HG03432 (cell line): ENCODE measurements at regions not wholly inside any gene's neighbourhood (a gene's known extent, or its start where the extent isn't known, plus 50 kb on each side); places are given as distances from the start of the nearest gene placed in this dataset.
"Not testable (repeated sequence)": the region's sequence is repeated elsewhere in the genome, so short reads cannot be mapped to it uniquely, and the experiment has no call there.

Experiments used
- ATAC-seq: cut with Tn5 transposase; IDR thresholded peaks from one replicate; pipeline ENCODE4 v1.9.1; 2021; ENCODE audit warnings: mild to moderate bottlenecking, moderate library complexity; ENCODE audit not compliant: unreplicated experiment

- ATAC-seq: no peak
Measured at GRCh38 chr7:142539901-142540300, 209.4 kb upstream of the PRSS1 start.

GRCh38 chr7:142537760-142538159 lies 211.5 kb upstream of the PRSS1 start:
- ATAC-seq: no peak

DNA sequence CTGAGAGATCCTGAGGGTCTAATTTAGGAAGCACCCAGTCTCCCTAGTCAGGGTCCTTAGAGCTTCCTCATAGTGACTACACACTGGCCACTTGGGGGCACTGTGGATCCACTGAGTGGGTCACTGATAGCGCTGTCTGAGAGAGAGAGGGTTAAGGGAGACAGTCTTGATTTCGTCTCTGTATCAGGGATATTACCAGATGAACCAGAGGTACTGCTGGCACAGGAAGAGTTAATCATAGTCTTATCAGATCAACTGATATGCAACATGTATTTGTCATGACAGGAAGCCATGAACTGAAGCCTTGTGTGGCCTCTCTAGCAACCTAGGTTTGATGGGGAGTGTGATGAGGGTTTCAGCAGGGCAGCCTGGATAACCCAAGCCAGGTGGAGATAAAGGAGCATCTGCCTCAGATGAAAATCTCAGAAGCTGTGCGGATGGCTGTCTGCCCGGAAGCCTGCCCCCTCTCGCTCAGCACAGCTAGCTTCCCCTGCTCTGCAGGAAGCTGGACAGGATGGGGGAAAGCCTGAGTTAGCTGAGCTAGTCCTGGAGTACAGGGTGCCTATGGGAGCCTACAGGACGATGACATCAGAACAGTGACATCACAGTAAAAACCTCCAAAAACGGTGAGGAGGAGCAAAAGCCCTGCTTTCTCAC lies 214.0 kb upstream of the PRSS1 start:
- peak; percentile 95 for ATAC-seq

- no peak for ATAC-seq
Measured at GRCh38 chr7:142534726-142535122, 214.5 kb upstream of the PRSS1 start.

GRCh38 chr7:142533920-142534319 lies 215.4 kb upstream of the PRSS1 start:
- no peak for ATAC-seq

DNA sequence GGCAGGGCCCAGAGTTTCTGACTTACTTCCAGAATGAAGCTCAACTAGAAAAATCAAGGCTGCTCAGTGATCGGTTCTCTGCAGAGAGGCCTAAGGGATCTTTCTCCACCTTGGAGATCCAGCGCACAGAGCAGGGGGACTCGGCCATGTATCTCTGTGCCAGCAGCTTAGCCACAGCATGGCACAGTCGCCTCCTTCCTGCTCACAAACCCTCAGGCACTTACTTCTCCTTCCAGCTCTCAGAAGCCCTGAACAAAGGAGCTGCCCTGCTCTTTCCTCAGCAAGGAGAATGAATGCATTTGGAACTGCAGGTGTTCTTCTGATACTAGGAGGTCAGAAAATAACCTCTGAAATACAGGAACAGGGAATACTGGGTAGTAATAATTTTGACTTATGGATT lies 219.7 kb upstream of the PRSS1 start:
- ATAC-seq: no peak

- ATAC-seq: no peak
Measured at GRCh38 chr7:142528608-142529408, 220.5 kb upstream of the PRSS1 start.

DNA sequence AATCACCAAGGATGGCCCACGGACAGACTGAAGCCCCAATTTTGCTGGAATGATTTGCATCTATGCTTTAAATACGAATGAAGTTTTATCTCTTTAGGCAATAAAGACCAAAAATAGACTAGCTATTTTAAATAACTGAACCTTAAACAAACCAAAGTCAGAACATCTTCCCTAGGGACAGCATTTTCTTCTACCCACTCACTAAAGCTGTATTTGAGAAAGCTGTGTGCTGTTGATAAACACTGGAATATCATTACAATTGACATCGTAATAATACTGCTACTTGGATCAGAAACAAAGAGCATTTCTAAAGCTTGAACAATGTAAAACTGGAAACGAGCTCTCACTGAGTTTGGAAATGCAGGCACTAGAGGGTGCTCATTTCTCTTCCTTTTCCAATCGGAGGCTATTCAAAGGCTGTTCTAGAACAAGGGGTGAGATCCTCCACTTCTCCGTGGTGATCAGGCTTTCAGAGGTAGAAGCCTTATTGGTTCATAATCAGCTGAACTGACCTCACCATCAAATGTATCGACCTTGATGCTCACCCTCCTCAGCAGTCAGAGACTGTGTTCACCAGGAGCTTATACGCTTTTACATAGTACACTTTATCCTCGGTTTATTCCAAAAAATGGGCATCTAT lies 225.3 kb upstream of the PRSS1 start:
- no peak for ATAC-seq

DNA sequence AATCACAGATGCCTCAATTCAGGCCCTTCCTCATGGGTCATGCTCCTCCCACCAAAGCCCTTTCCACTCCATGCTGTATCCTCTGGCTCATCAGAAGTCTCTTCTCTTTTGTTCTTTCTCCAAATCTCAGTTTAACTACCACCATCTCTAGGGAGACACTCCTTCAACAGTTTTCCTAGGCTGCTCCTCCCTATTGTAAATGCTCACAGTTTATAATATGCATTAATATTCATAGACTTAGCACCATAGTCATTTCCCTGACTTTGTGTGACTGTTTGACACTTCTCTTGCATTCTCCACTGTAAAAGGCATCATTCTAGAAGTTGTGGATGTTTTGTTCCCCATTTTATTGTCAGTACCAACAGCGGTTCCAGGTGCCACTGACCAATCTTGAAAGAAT lies 226.5 kb upstream of the PRSS1 start:
- ATAC-seq: no peak

- not testable (repeated sequence) for ATAC-seq
Measured at GRCh38 chr7:142520885-142521284, 228.4 kb upstream of the PRSS1 start.

DNA sequence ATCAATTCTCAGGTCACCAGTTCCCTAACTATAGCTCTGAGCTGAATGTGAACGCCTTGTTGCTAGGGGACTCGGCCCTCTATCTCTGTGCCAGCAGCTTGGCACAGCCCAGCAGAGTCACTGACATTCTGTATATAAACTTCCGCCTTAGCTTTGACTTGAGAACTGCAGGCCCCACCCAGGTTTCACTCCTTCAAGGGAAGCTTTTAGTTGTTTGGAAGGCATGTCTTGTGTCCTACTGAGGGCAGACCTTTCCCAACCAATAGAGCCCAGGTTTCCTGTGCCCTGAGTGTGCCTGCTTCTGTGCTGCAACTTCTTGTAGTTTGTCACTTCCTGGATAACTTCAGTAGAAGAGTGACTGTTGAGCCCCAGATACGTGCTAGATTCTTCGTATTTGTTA lies 228.8 kb upstream of the PRSS1 start:
- ATAC-seq: not testable (repeated sequence)

- ATAC-seq: no peak
Measured at GRCh38 chr7:142519079-142520078, 229.9 kb upstream of the PRSS1 start.

DNA sequence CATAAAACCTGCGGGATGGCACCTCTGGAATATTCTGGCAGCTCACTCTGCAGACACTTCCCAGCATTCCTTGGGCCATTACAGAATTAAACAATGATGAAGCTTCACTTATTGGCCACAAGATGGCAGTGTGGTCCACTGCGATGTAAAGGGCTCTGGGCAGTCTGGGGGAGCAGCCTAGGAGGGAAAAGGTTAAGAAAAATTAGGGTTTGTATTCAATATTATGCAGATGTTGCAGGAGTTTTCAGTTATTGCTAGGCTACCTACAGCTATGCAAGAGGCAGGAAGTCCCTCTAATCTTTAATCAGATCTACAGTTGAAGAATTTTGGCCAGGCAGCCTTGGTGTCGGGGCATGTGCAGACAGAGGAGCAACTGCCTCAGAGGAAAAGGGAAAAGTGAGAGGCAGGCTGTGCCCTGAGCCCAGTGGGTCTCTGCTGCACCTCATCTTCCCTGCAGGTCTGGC lies 233.2 kb upstream of the PRSS1 start:
- peak; percentile 93 for ATAC-seq

GRCh38 chr7:142514716-142515115 lies 234.6 kb upstream of the PRSS1 start:
- not testable (repeated sequence) for ATAC-seq

DNA sequence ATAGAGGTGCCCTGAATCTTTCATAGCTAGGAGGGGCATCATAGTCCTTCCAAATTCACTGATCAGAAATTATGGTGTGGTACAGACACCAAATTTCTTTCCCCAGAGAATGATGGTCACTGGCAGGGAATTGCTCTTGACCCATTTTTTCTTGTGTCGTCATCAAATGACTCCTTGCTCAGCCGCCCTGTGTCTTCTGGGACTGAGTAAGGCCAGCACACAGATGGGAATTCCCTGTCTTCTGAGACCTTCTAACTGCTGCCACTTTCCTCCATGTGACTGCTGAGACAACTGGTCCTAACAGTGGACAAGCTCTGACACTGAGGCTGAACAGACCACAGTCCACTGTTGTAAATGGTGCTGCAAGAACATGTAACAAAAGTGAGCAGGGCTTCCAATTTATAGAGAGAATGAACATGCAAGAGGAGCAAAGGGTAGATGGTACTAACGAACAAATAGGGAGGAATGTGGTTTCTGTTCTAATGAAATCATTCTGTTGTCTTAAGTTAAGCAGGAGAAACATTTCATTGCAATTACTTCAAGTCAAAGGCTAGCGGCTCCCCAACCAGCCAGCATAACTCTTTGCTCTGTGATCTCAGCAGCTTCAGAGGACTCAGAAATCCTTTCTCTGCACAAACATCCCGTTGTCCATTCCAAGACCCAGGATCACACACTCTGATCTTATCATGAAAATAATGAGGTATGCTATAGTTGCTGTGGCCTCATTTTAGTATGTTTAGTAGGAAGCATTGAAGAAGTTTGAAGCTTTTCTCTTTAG lies 235.9 kb upstream of the PRSS1 start:
- no peak for ATAC-seq

GRCh38 chr7:142511801-142512200 lies 237.5 kb upstream of the PRSS1 start:
- no peak for ATAC-seq

DNA sequence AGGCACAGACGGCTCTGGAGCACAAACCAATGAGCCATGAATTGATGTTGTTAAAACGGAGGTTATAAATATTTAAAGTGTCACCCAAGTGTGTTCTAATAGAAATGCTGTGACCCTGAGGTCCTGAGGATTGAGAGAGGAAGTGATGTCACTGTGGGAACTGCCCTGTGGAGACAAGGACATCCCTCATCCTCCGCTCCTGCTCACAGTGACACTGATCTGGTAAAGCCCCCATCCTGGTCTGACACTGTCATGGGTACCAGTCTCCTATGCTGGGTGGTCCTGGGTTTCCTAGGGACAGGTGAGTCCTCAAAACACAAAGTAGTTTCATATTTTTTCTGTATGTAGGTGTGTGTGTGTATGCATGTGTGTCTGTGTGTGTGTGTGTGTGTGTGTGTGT lies 237.9 kb upstream of the PRSS1 start:
- no peak for ATAC-seq

- not testable (repeated sequence) for ATAC-seq
Measured at GRCh38 chr7:142509235-142509634, 240.0 kb upstream of the PRSS1 start.

DNA sequence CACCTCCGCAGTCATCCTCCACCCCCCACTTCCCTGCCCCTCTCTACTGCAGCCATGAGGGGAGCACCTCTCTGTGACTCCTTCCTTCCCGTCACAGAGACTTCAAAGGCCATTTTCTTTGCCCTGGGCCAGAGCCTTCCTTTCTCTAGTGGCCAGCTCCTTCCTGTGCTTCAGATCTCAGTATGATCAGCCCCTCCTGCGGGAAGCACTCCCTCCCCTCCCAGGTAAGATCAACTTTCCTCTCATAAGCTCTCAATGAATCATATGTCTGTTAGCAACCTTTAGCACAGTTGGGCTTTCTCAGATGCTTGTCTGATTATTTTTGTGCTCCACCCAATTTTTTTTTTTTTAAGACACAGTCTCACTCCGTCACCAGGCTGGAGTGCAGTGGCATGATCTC lies 241.0 kb upstream of the PRSS1 start:
- ATAC-seq: no peak

DNA sequence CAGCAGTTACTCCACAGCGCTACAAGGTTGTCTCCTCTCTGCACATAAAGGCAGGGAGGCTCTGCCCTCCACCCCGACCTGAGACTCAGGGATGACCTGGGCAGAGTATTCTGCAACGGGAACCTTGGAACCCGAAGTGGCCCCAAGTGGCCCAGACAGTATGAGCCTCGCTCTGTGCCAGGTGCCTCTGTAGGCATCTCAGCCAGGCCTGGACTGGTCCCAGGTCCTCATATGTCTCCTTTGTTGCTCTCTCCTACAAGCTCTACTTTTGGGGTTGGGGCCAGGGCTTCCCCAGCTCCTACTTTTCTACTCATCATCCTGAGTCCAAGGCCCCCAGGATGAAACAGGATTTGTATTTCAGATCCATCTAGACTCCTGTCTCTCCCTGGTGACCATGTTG lies 241.5 kb upstream of the PRSS1 start:
- no peak for ATAC-seq
